GM21723 (cell line): ENCODE measurements at regions not wholly inside any gene's neighbourhood (a gene's known extent, or its start where the extent isn't known, plus 50 kb on each side); places are given as distances from the start of the nearest gene placed in this dataset.

Experiments
- ATAC-seq: cut with Tn5 transposase; IDR thresholded peaks from one replicate; pipeline ENCODE4 v1.9.1; 2021; ENCODE audit warnings: mild to moderate bottlenecking, moderate library complexity; ENCODE audit not compliant: unreplicated experiment

DNA sequence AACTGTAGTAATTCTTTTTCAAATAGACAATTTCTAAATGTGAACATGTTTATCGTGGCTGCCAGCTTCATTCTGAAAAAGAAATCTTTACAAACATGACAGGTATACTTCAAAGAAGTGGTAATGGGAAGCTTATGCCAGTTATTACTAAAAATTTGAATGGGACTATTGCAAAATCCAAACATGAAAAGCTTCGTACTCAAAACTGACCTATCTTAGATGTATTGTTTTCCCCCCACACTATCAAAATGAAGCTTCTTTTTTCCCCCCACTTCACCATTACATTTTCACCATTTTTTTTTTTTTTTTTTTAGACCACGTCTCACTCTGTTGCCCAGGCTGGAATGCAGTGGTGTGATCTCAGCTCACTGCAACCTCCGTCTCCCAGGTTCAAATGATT, 50.4 kb upstream of the SERTAD2 start:
- no peak for ATAC-seq

DNA sequence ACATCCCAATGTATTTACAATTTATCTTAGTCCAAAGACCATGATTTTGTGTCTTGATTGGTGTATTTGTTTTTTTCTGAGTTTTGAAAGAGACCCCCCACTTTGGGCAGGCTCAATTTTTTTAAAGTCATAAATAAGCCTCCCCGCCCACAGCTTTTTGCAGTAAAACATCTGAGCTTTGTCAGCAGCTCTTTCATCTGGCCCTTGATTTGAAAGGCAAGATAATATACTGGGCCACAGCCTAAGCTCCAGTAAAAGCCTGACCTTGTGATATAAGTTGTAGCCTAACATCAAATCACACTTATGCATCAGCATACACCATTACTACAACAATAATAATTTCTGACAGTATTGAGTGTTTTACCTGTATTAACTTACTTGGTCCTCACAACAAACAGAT, 51.3 kb upstream of the SERTAD2 start:
- no peak for ATAC-seq

GRCh38 chr2:64707276-64707675, 53.6 kb upstream of the SERTAD2 start:
- no peak for ATAC-seq

DNA sequence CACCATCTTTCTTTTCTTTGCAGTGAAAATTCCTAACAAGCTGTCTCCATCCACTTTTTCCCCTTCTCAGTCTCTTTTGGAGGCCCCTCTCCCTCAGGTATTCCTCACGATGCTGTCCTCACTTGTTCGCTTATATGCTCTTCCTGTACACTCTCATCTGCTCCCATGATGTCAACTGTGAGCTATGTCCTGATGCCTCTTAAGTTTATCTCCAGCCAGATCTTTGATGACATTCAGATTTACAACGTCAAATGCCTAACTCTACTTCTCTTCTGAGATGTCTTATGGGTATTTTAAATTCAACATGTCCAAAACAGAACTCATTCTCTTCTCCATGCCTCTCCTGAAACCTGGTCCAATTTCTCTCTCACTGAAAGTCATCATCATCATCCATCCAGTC, 55.1 kb upstream of the SERTAD2 start:
- no peak for ATAC-seq

GRCh38 chr2:64711252-64711800, 57.6 kb upstream of the SERTAD2 start:
- no peak for ATAC-seq

GRCh38 chr2:64713686-64714085, 60.0 kb upstream of the SERTAD2 start:
- no peak for ATAC-seq

- ATAC-seq = no peak
Observed at GRCh38 chr2:64716569-64716968, 62.9 kb upstream of the SERTAD2 start.

DNA sequence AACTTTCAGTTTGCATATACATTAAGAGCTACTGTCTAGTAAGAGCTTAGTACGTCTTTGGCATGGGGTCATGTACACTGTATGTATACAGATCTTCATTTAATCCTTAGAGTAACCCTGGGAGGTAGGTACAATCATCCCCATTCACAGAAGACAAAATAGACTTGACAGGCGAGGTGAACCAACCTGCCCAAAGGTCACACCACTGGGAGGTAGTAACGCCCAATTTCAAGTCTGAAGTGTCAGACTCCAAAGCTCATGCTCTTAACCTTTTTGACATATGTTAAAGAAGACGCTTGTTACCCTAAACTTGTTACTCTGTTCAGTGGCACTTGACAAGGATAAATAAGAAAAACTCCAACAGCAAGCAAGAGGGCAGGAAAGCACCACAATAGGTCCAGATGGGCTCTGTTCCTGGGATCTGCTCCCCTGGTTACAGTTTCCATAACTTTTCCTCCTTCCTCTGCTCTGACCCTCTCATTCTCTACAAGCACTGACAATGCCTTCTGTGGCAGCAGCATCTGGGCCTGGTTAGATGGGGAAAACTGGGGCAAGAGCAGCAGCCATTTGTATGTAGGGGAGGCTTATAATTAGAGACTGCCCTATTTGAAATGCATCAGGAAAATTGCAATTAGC, 64.7 kb upstream of the SERTAD2 start:
- no peak for ATAC-seq

GRCh38 chr2:64720535-64721319, 67.0 kb upstream of the SERTAD2 start:
- no peak for ATAC-seq

- ATAC-seq = no peak
Observed at GRCh38 chr2:64721320-64721623, 67.6 kb upstream of the SERTAD2 start.

GRCh38 chr2:64722291-64723044, 68.8 kb upstream of the SERTAD2 start:
- ATAC-seq = no peak

- peak; percentile 83 for ATAC-seq
Observed at GRCh38 chr2:64727013-64727767, 73.5 kb upstream of the SERTAD2 start.

DNA sequence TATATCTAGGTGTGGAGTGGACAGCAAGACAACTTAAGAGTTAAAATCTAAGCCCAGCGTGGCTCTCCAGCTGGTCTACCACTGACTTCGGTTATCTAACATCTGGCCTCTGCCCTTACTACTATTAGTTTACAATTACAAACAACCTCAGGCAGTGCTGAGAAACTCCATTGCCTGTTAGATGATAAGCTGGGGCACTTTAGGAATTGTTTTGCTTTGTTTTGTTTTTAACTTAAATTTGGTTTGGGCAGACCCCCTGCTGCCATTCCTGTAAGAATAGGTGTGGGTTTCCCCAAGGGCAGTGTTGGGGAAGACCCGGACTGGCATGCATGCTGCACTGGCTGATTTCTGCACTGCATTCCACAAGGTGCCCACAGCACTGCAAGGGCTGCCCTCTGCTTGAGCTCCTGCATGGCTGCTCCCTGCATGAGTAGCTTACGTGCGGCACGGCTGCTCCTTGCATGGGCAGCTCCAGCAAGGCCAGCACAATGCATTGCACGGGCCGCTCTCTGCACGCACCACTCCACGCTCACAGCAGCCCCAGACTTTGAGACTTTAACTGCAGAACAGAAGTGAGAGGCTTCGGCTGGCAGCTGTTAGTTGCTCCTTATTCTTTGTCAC, 74.2 kb upstream of the SERTAD2 start:
- no peak for ATAC-seq

DNA sequence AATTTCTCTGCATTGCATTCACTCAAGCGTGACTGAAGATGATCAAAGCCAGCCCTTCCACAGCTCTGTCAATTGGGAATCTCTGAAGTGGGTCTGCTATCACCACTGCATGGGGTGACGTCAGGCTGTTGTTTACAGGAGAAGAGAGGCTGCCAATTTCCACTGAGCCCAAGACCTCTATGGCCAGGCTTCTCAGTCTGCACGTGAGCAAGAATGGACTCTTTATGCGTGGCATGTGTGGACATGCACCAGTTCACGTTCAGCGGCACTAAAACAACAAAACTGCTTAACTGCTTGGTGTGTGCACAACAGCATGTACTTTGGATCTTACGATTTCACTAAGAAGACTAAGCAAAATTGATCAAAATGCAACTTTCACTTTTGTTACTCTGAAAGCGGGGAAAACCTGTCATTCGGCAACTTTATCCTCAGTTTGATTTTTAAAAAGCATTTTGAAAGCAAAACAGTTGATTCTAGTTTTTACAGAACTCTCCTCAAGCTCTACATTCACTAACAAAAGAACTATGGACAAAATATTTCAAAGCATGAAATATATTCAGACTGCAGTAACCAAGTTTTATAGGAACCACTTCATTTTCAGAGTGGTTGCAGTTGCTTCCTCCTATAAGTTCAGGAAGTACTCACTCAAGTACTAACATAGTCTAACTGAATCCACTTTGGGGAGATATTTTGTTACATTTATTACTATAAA, 77.0 kb upstream of the SERTAD2 start:
- ATAC-seq = no peak

DNA sequence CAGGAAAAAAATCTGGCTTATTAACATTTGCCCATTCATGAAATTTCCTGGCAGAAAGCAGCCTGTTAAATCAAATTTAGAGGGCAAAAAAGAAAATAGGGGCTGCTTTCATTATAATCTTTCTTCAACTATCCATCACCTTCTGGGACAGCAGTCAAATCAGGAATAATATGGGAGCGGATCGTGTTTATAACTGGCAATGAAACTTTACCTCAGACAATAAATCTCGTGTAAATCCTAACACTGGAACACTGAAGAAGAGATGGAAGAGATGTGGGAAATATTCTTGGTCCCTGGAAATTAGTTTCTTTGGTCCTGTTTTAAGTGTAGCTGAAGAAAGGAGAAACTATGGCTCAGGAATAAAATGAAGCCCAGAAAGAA, 77.5 kb upstream of the SERTAD2 start:
- no peak for ATAC-seq

- no peak for ATAC-seq
Observed at GRCh38 chr2:64731746-64732145, 78.0 kb upstream of the SERTAD2 start.

DNA sequence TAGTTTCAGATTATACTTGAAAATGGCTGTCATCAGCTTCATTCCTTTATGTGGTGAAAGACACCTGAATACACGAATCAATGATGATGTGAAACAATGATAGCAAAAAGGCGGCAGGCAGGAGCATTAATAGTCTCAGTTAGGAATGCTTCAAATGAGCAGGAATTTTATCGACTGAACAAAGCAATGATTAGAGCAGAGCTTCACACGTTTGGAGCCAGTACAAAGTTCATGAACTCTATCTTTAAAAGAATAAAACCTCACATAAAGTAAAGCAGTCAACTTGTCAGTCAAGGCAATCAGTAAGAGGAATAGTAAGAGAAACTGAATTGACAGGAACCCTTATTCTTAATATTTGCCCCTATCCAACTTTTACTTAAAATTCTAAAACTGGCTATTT, 78.4 kb upstream of the SERTAD2 start:
- no peak for ATAC-seq

DNA sequence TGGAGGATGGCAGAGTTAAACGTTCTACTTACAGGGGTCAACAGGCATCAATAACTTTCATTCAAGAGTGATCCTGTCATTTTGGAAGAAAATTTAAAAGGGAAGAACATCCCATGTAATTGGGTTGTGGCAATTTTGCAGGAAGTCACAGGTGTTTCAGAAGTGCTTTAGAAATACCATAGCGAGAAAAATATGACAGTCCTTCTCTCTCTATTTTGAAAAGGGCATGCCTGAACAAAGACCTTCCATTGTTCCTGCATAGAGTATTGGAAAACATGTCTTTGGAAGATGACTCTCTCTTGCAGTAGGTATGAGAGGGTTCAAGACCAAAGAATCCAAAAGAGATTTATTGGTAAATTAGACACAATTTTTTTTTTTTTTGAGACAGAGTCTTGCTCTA, 81.8 kb upstream of the SERTAD2 start:
- ATAC-seq = no peak

DNA sequence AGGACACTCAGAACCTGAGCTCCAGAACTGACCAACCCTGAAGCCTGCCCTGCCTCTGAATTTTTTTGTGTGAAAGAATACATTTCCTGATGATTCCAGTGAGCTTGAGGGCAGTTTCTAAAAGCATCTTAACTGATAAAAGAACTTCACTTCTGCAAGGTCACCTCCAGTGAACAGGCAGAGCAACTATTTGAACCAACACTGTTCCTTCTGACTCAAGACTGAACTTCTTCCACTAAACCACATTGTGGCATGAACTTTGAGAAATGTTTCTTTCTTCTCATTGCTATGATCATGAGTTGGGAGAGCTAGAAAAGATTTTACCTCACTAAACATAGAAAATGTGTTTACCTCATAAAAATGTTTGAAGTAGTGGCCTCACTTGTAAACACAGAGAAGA, 83.8 kb upstream of the SERTAD2 start:
- ATAC-seq = peak; percentile 66

GRCh38 chr2:64738026-64738425, 84.3 kb upstream of the SERTAD2 start:
- peak; percentile 69 for ATAC-seq
